ENCODE measurements at regions not wholly inside any gene's neighbourhood (a gene's known extent, or its start where the extent isn't known, plus 50 kb on each side); places are given as distances from the start of the nearest gene placed in this dataset.

GRCh38 chr1:38724160-38725131, 135.1 kb downstream of the RRAGC start:
- DNase-seq: no peak
- no peak overlapping the region for H3K4me3 ChIP-seq (ENCODE audit: low read depth, low read length)
- no peak overlapping the region for H2AFZ ChIP-seq (ENCODE audit: insufficient read depth, low read length, poor library complexity)
- no peaks in the 10 kb centered on the region for H3K79me2 ChIP-seq (ENCODE audit: control insufficient read depth, insufficient read depth, low read length, poor library complexity)
- no peaks in the 10 kb centered on the region for H3K4me1 ChIP-seq (ENCODE audit: control insufficient read depth in 1 of 2, insufficient read depth in 2 of 2, low read length in 2 of 2)
- H2BK120ac ChIP-seq (ENCODE audit: insufficient read depth, low read length, poor library complexity): no peak overlapping the region
- H2AK5ac ChIP-seq (ENCODE audit: low read length): no peak overlapping the region
- H2BK5ac ChIP-seq (ENCODE audit: low read depth, low read length, poor library complexity): no peak overlapping the region
- H3K27me3 ChIP-seq (ENCODE audit: insufficient read depth, low read length): peaks cover 3% of the 10 kb centered on the region
- no peak overlapping the region for H3K4me2 ChIP-seq (ENCODE audit: low read length)
- WGBS (ENCODE audit: extremely low coverage, insufficient coverage, insufficient read length): no CpG with 5 or more reads among the region's 7 CpGs
- H3K18ac ChIP-seq (ENCODE audit: low read length): no peak overlapping the region
- H4K12ac ChIP-seq (ENCODE audit: low read depth, low read length): no peak overlapping the region
- no peak overlapping the region for H3K27ac ChIP-seq (ENCODE audit: low read depth, low read length)
- no peaks in the 10 kb centered on the region for H3K79me1 ChIP-seq (ENCODE audit: low read length)
- no peaks in the 10 kb centered on the region for H3K36me3 ChIP-seq (ENCODE audit: control insufficient read depth in 1 of 2, insufficient read depth in 2 of 2, low read length in 2 of 2)
- H3K4ac ChIP-seq (ENCODE audit: low read depth, low read length): no peak overlapping the region
- H3K23ac ChIP-seq (ENCODE audit: low read length): no peak overlapping the region
- no peak overlapping the region for H3K9ac ChIP-seq (ENCODE audit: low read length)
- H3K14ac ChIP-seq (ENCODE audit: low read length): no peak overlapping the region
- no peak overlapping the region for H4K91ac ChIP-seq (ENCODE audit: low read depth, low read length)
- H2BK12ac ChIP-seq (ENCODE audit: low read length): no peak overlapping the region
- H4K8ac ChIP-seq (ENCODE audit: low read depth, low read length): no peak overlapping the region
- H3K9me3 ChIP-seq (ENCODE audit: insufficient read depth, low read depth, low read length): peaks cover 2% of the 10 kb centered on the region

DNA sequence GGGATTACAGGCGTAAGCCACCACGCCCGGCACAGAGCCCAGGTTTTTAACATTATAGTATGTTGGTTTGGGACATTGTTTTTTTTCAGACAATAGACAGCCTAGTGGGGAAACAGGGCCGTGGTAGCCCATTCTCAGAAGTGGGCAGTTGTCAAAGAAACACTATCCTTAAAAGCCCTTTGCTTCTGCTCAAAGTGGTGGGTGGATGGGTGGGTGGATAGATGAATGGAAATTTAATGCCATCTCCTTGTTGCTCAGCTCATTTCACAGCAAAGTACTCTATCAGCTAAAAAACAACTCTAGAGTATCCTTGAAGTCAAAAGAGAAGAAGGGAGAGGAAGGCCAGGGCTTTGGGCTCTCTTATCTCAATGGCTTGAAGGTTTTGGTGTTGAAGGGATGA, 137.8 kb downstream of the RRAGC start:
- Histone ChIP-seq H3K14ac (ENCODE audit: low read length) (no peak overlapping the region), H3K9me3 (ENCODE audit: insufficient read depth, low read depth, low read length) (peaks cover 2% of the 10 kb centered on the region), H2BK5ac (ENCODE audit: low read depth, low read length, poor library complexity) (no peak overlapping the region), H3K4ac (ENCODE audit: low read depth, low read length) (no peak overlapping the region), H3K18ac (ENCODE audit: low read length) (no peak overlapping the region), H4K91ac (ENCODE audit: low read depth, low read length) (no peak overlapping the region), H3K23ac (ENCODE audit: low read length) (no peak overlapping the region), H2AK5ac (ENCODE audit: low read length) (no peak overlapping the region), H4K8ac (ENCODE audit: low read depth, low read length) (no peak overlapping the region), H4K12ac (ENCODE audit: low read depth, low read length) (no peak overlapping the region), H3K79me1 (ENCODE audit: low read length) (no peaks in the 10 kb centered on the region), H3K4me1 (ENCODE audit: control insufficient read depth in 1 of 2, insufficient read depth in 2 of 2, low read length in 2 of 2) (no peaks in the 10 kb centered on the region), H2BK120ac (ENCODE audit: insufficient read depth, low read length, poor library complexity) (no peak overlapping the region), H3K4me2 (ENCODE audit: low read length) (no peak overlapping the region), H2AFZ (ENCODE audit: insufficient read depth, low read length, poor library complexity) (no peak overlapping the region), H3K27ac (ENCODE audit: low read depth, low read length) (no peak overlapping the region), H3K79me2 (ENCODE audit: control insufficient read depth, insufficient read depth, low read length, poor library complexity) (no peaks in the 10 kb centered on the region), H3K36me3 (ENCODE audit: control insufficient read depth in 1 of 2, insufficient read depth in 2 of 2, low read length in 2 of 2) (no peaks in the 10 kb centered on the region), H3K9ac (ENCODE audit: low read length) (no peak overlapping the region), H3K4me3 (ENCODE audit: low read depth, low read length) (no peak overlapping the region), H3K27me3 (ENCODE audit: insufficient read depth, low read length) (peaks cover 2% of the 10 kb centered on the region), H2BK12ac (ENCODE audit: low read length) (no peak overlapping the region)
- WGBS (ENCODE audit: extremely low coverage, insufficient coverage, insufficient read length): no CpG with 5 or more reads among the region's 4 CpGs
- DNase-seq: no peak

- Histone ChIP-seq H2BK120ac (ENCODE audit: insufficient read depth, low read length, poor library complexity) (no peak overlapping the region), H3K4me3 (ENCODE audit: low read depth, low read length) (no peak overlapping the region), H2BK5ac (ENCODE audit: low read depth, low read length, poor library complexity) (no peak overlapping the region), H4K91ac (ENCODE audit: low read depth, low read length) (no peak overlapping the region), H4K8ac (ENCODE audit: low read depth, low read length) (no peak overlapping the region), H3K4me1 (ENCODE audit: control insufficient read depth in 1 of 2, insufficient read depth in 2 of 2, low read length in 2 of 2) (no peaks in the 10 kb centered on the region), H3K27me3 (ENCODE audit: insufficient read depth, low read length) (peaks cover 2% of the 10 kb centered on the region), H3K36me3 (ENCODE audit: control insufficient read depth in 1 of 2, insufficient read depth in 2 of 2, low read length in 2 of 2) (no peaks in the 10 kb centered on the region), H3K79me1 (ENCODE audit: low read length) (no peaks in the 10 kb centered on the region), H3K18ac (ENCODE audit: low read length) (no peak overlapping the region), H3K9me3 (ENCODE audit: insufficient read depth, low read depth, low read length) (no peaks in the 10 kb centered on the region), H3K4me2 (ENCODE audit: low read length) (no peak overlapping the region), H2AFZ (ENCODE audit: insufficient read depth, low read length, poor library complexity) (no peak overlapping the region), H3K23ac (ENCODE audit: low read length) (no peak overlapping the region), H2BK12ac (ENCODE audit: low read length) (no peak overlapping the region), H3K9ac (ENCODE audit: low read length) (no peak overlapping the region), H3K14ac (ENCODE audit: low read length) (no peak overlapping the region), H3K4ac (ENCODE audit: low read depth, low read length) (no peak overlapping the region), H2AK5ac (ENCODE audit: low read length) (no peak overlapping the region), H3K79me2 (ENCODE audit: control insufficient read depth, insufficient read depth, low read length, poor library complexity) (no peaks in the 10 kb centered on the region), H4K12ac (ENCODE audit: low read depth, low read length) (no peak overlapping the region), H3K27ac (ENCODE audit: low read depth, low read length) (no peak overlapping the region)
- no peak for DNase-seq
- no CpG with 5 or more reads among the region's 7 CpGs for WGBS (ENCODE audit: extremely low coverage, insufficient coverage, insufficient read length)
Measured at GRCh38 chr1:38719880-38720279, 139.7 kb downstream of the RRAGC start.

GRCh38 chr1:38718031-38718430, 141.5 kb downstream of the RRAGC start:
- no peak overlapping the region for H2BK120ac ChIP-seq (ENCODE audit: insufficient read depth, low read length, poor library complexity)
- no peak overlapping the region for H3K9ac ChIP-seq (ENCODE audit: low read length)
- no peak overlapping the region for H2BK5ac ChIP-seq (ENCODE audit: low read depth, low read length, poor library complexity)
- WGBS (ENCODE audit: extremely low coverage, insufficient coverage, insufficient read length): no CpG with 5 or more reads among the region's 8 CpGs
- no peaks in the 10 kb centered on the region for H3K9me3 ChIP-seq (ENCODE audit: insufficient read depth, low read depth, low read length)
- no peaks in the 10 kb centered on the region for H3K36me3 ChIP-seq (ENCODE audit: control insufficient read depth in 1 of 2, insufficient read depth in 2 of 2, low read length in 2 of 2)
- H3K79me1 ChIP-seq (ENCODE audit: low read length): no peaks in the 10 kb centered on the region
- H3K18ac ChIP-seq (ENCODE audit: low read length): no peak overlapping the region
- H3K14ac ChIP-seq (ENCODE audit: low read length): no peak overlapping the region
- H3K27me3 ChIP-seq (ENCODE audit: insufficient read depth, low read length): peaks cover 2% of the 10 kb centered on the region
- H2BK12ac ChIP-seq (ENCODE audit: low read length): no peak overlapping the region
- H3K23ac ChIP-seq (ENCODE audit: low read length): no peak overlapping the region
- H3K4me2 ChIP-seq (ENCODE audit: low read length): no peak overlapping the region
- no peak overlapping the region for H2AFZ ChIP-seq (ENCODE audit: insufficient read depth, low read length, poor library complexity)
- H3K27ac ChIP-seq (ENCODE audit: low read depth, low read length): no peak overlapping the region
- H4K91ac ChIP-seq (ENCODE audit: low read depth, low read length): no peak overlapping the region
- no peak overlapping the region for H3K4ac ChIP-seq (ENCODE audit: low read depth, low read length)
- H3K4me3 ChIP-seq (ENCODE audit: low read depth, low read length): no peak overlapping the region
- no peak overlapping the region for H4K8ac ChIP-seq (ENCODE audit: low read depth, low read length)
- no peaks in the 10 kb centered on the region for H3K79me2 ChIP-seq (ENCODE audit: control insufficient read depth, insufficient read depth, low read length, poor library complexity)
- no peak for DNase-seq
- no peaks in the 10 kb centered on the region for H3K4me1 ChIP-seq (ENCODE audit: control insufficient read depth in 1 of 2, insufficient read depth in 2 of 2, low read length in 2 of 2)
- H4K12ac ChIP-seq (ENCODE audit: low read depth, low read length): no peak overlapping the region
- no peak overlapping the region for H2AK5ac ChIP-seq (ENCODE audit: low read length)

Data from trophoblast cell (in vitro differentiated cells and primary cell).